WTC11 (cell line): ENCODE measurements at regions not wholly inside any gene's neighbourhood (a gene's known extent, or its start where the extent isn't known, plus 50 kb on each side); places are given as distances from the start of the nearest gene placed in this dataset.

Experiments used
- ATAC-seq: fragments of 200-7000 bp; cut with Tn5 transposase; 2 replicates; pipeline ENCODE4 v1.10.0; 2021; ENCODE audit warnings: mild to moderate bottlenecking, moderate library complexity
- CTCF ChIA-PET: fragments of 300-600 bp; sonication (Branson Sonifier 250); formaldehyde crosslinking; loops from one replicate; lab custom pipeline; 2021; ENCODE audit warnings: antibody characterized with exemption; lab: Charles Lee
- POLR2A ChIA-PET: fragments of 350-600 bp; sonication (Branson Sonifier 250); formaldehyde crosslinking; loops from one replicate; lab custom pipeline; 2021; ENCODE audit warnings: antibody characterized with exemption; lab: Charles Lee
- DNase-seq: peaks from one replicate; pipeline ENCODE4 v3.0.0; 2021; ENCODE audit warnings: low spot score
- H3K27ac Mint-ChIP-seq: 2 replicates; pipeline ENCODE4 v1.8.0; 2021; ENCODE audit warnings: mixed read lengths
- H3K27me3 Mint-ChIP-seq: 2 replicates; pipeline ENCODE4 v1.8.0; 2021; ENCODE audit warnings: low read depth, mild to moderate bottlenecking, moderate library complexity, mixed read lengths
- H3K36me3 Mint-ChIP-seq: 2 replicates; pipeline ENCODE4 v1.8.0; 2021; ENCODE audit warnings: mixed read lengths
- H3K4me1 Mint-ChIP-seq: 2 replicates; pipeline ENCODE4 v1.8.0; 2022; ENCODE audit warnings: mixed read lengths
- H3K4me3 Mint-ChIP-seq: 2 replicates; pipeline ENCODE4 v1.8.0; 2021; ENCODE audit warnings: mild to moderate bottlenecking, moderate library complexity, mixed read lengths
- H3K9me3 Mint-ChIP-seq: 2 replicates; pipeline ENCODE4 v1.8.0; 2021; ENCODE audit warnings: mixed read lengths
- CREM ChIP-seq: sonication (generic); formaldehyde crosslinking; IDR thresholded peaks from 2 replicates; pipeline ENCODE4 v1.8.1; 2022; ENCODE audit warnings: mild to moderate bottlenecking, missing genetic modification reagents, moderate library complexity
- E2F5 ChIP-seq: sonication (generic); formaldehyde crosslinking; IDR thresholded peaks from 2 replicates; pipeline ENCODE4 v1.8.1; 2022; ENCODE audit warnings: mild to moderate bottlenecking, moderate library complexity, missing genetic modification reagents
- GABPB1 ChIP-seq: sonication (generic); formaldehyde crosslinking; IDR thresholded peaks from 2 replicates; pipeline ENCODE4 v1.8.1; 2023; ENCODE audit warnings: mild to moderate bottlenecking, missing genetic modification reagents
- IRF2 ChIP-seq: sonication (generic); formaldehyde crosslinking; IDR thresholded peaks from 2 replicates; pipeline ENCODE4 v1.8.0; 2022; ENCODE audit warnings: low read depth, missing genetic modification reagents, borderline replicate concordance
- MLX ChIP-seq: sonication (generic); formaldehyde crosslinking; IDR thresholded peaks from 2 replicates; pipeline ENCODE4 v1.8.1; 2023; ENCODE audit warnings: mild to moderate bottlenecking, missing genetic modification reagents, moderate library complexity
- MXD4 ChIP-seq: fragments of 250-450 bp; sonication (Bioruptor Pico); IDR thresholded peaks from 2 replicates; pipeline ENCODE4 v1.8.0; 2021; ENCODE audit warnings: mild to moderate bottlenecking, moderate library complexity, borderline replicate concordance
- NFYB ChIP-seq: sonication (generic); formaldehyde crosslinking; conservative IDR thresholded peaks from 2 replicates; pipeline ENCODE4 v1.8.0; 2022; ENCODE audit warnings: low read depth, missing genetic modification reagents
- NR2C2 ChIP-seq: sonication (generic); formaldehyde crosslinking; IDR thresholded peaks from 2 replicates; pipeline ENCODE4 v1.8.0; 2022; ENCODE audit warnings: mild to moderate bottlenecking, missing genetic modification reagents
- TEAD4 ChIP-seq: sonication (generic); formaldehyde crosslinking; IDR thresholded peaks from 2 replicates; pipeline ENCODE4 v1.8.0; 2022; ENCODE audit warnings: mild to moderate bottlenecking, missing genetic modification reagents
- ZMAT4 ChIP-seq: fragments of 250-450 bp; sonication (Bioruptor Pico); IDR thresholded peaks from 2 replicates; pipeline ENCODE4 v1.9.0; 2021; ENCODE audit warnings: mild to moderate bottlenecking
- ZNF232 ChIP-seq: sonication (generic); formaldehyde crosslinking; IDR thresholded peaks from 2 replicates; pipeline ENCODE4 v1.8.0; 2022; ENCODE audit warnings: mild to moderate bottlenecking, missing genetic modification reagents
- ZNF416 ChIP-seq: fragments of 250-450 bp; sonication (Bioruptor Pico); IDR thresholded peaks from 2 replicates; pipeline ENCODE4 v1.9.0; 2021; ENCODE audit warnings: mild to moderate bottlenecking, inconsistent platforms
- TF ChIP-seq, protein P1 (sequence below): sonication (generic); formaldehyde crosslinking; IDR thresholded peaks from 2 replicates; pipeline ENCODE4 v1.8.1; 2023; ENCODE audit warnings: mild to moderate bottlenecking, missing genetic modification reagents, borderline replicate concordance
- TF ChIP-seq, protein P2 (sequence below): fragments of 250-450 bp; sonication (Bioruptor Pico); IDR thresholded peaks from 2 replicates; pipeline ENCODE4 v1.9.0; 2021; ENCODE audit warnings: mild to moderate bottlenecking, borderline replicate concordance
- TF ChIP-seq, protein P3 (sequence below): fragments of 250-450 bp; sonication (Bioruptor Pico); IDR thresholded peaks from 2 replicates; pipeline ENCODE4 v1.9.0; 2021; ENCODE audit warnings: mild to moderate bottlenecking
- TF ChIP-seq, protein P4 (sequence below): sonication (generic); formaldehyde crosslinking; IDR thresholded peaks from 2 replicates; pipeline ENCODE4 v1.8.0; 2022; ENCODE audit warnings: mild to moderate bottlenecking, missing genetic modification reagents

DNA sequence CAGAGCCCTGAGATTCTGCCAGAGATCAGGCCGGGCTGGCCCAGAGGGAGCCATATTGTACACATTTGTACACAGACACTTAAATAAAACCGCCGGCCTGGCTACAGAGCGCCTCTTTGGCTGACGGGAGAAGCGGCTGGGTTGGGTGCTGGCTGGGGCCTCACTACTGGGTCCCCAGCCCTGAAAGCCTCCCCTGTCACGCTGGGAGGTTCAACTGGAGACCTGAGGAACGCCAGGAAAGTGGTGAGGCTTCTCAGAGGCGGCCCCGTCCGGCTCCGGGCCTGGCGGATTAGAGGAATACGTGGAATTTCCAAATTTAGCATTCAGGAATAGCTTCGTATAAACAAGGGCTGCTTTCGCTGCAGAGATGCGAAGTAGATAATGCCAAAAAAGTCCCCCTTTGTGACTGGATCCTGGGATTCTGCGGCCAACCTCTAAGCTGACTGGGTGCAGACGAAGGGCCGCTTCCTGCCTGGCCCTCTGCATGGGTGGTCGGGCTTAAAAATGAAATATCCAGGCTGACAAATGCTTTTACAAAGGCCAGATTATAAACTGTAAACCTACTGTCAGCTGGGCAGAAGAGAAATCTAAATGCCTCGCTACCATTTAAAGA is 252.4 kb downstream of the IRF8 start:
- no peaks in the 10 kb centered on the region for H3K4me1 Mint-ChIP-seq
- TF ChIP-seq, protein P1, sequence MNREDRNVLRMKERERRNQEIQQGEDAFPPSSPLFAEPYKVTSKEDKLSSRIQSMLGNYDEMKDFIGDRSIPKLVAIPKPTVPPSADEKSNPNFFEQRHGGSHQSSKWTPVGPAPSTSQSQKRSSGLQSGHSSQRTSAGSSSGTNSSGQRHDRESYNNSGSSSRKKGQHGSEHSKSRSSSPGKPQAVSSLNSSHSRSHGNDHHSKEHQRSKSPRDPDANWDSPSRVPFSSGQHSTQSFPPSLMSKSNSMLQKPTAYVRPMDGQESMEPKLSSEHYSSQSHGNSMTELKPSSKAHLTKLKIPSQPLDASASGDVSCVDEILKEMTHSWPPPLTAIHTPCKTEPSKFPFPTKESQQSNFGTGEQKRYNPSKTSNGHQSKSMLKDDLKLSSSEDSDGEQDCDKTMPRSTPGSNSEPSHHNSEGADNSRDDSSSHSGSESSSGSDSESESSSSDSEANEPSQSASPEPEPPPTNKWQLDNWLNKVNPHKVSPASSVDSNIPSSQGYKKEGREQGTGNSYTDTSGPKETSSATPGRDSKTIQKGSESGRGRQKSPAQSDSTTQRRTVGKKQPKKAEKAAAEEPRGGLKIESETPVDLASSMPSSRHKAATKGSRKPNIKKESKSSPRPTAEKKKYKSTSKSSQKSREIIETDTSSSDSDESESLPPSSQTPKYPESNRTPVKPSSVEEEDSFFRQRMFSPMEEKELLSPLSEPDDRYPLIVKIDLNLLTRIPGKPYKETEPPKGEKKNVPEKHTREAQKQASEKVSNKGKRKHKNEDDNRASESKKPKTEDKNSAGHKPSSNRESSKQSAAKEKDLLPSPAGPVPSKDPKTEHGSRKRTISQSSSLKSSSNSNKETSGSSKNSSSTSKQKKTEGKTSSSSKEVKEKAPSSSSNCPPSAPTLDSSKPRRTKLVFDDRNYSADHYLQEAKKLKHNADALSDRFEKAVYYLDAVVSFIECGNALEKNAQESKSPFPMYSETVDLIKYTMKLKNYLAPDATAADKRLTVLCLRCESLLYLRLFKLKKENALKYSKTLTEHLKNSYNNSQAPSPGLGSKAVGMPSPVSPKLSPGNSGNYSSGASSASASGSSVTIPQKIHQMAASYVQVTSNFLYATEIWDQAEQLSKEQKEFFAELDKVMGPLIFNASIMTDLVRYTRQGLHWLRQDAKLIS (CRISPR knock-in tag) = no peak
- TF ChIP-seq, protein P2, sequence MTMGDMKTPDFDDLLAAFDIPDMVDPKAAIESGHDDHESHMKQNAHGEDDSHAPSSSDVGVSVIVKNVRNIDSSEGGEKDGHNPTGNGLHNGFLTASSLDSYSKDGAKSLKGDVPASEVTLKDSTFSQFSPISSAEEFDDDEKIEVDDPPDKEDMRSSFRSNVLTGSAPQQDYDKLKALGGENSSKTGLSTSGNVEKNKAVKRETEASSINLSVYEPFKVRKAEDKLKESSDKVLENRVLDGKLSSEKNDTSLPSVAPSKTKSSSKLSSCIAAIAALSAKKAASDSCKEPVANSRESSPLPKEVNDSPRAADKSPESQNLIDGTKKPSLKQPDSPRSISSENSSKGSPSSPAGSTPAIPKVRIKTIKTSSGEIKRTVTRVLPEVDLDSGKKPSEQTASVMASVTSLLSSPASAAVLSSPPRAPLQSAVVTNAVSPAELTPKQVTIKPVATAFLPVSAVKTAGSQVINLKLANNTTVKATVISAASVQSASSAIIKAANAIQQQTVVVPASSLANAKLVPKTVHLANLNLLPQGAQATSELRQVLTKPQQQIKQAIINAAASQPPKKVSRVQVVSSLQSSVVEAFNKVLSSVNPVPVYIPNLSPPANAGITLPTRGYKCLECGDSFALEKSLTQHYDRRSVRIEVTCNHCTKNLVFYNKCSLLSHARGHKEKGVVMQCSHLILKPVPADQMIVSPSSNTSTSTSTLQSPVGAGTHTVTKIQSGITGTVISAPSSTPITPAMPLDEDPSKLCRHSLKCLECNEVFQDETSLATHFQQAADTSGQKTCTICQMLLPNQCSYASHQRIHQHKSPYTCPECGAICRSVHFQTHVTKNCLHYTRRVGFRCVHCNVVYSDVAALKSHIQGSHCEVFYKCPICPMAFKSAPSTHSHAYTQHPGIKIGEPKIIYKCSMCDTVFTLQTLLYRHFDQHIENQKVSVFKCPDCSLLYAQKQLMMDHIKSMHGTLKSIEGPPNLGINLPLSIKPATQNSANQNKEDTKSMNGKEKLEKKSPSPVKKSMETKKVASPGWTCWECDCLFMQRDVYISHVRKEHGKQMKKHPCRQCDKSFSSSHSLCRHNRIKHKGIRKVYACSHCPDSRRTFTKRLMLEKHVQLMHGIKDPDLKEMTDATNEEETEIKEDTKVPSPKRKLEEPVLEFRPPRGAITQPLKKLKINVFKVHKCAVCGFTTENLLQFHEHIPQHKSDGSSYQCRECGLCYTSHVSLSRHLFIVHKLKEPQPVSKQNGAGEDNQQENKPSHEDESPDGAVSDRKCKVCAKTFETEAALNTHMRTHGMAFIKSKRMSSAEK (CRISPR knock-in tag) = no peak
- TF ChIP-seq TEAD4 (CRISPR knock-in tag) (no peak), CREM (no peak), NR2C2 (CRISPR knock-in tag) (no peak), ZNF416 (CRISPR knock-in tag) (no peak), GABPB1 (CRISPR knock-in tag) (no peak), E2F5 (CRISPR knock-in tag) (no peak), ZMAT4 (CRISPR knock-in tag) (no peak), ZNF232 (CRISPR knock-in tag) (no peak), MLX (no peak), MXD4 (CRISPR knock-in tag) (no peak), IRF2 (no peak), NFYB (CRISPR knock-in tag) (no peak)
- TF ChIP-seq, protein P3, sequence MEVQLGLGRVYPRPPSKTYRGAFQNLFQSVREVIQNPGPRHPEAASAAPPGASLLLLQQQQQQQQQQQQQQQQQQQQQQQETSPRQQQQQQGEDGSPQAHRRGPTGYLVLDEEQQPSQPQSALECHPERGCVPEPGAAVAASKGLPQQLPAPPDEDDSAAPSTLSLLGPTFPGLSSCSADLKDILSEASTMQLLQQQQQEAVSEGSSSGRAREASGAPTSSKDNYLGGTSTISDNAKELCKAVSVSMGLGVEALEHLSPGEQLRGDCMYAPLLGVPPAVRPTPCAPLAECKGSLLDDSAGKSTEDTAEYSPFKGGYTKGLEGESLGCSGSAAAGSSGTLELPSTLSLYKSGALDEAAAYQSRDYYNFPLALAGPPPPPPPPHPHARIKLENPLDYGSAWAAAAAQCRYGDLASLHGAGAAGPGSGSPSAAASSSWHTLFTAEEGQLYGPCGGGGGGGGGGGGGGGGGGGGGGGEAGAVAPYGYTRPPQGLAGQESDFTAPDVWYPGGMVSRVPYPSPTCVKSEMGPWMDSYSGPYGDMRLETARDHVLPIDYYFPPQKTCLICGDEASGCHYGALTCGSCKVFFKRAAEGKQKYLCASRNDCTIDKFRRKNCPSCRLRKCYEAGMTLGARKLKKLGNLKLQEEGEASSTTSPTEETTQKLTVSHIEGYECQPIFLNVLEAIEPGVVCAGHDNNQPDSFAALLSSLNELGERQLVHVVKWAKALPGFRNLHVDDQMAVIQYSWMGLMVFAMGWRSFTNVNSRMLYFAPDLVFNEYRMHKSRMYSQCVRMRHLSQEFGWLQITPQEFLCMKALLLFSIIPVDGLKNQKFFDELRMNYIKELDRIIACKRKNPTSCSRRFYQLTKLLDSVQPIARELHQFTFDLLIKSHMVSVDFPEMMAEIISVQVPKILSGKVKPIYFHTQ (CRISPR knock-in tag) = no peak
- TF ChIP-seq, protein P4, sequence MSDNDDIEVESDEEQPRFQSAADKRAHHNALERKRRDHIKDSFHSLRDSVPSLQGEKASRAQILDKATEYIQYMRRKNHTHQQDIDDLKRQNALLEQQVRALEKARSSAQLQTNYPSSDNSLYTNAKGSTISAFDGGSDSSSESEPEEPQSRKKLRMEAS = no peak
- TF ChIP-seq, all 79 proteins: peak for 0
- CTCF ChIA-PET = no interaction called here
- Mint-ChIP-seq H3K4me3 (no peak overlapping the region), H3K9me3 (no peaks in the 10 kb centered on the region), H3K36me3 (no peaks in the 10 kb centered on the region), H3K27ac (no peak overlapping the region), H3K27me3 (peaks cover 3% of the 10 kb centered on the region; the same call in 1 of the 2 replicates)
- no peak for ATAC-seq
- no peak for DNase-seq
- POLR2A ChIA-PET = no interaction called here
